HCT116 (cell line): ENCODE measurements at regions not wholly inside any gene's neighbourhood (a gene's known extent, or its start where the extent isn't known, plus 50 kb on each side); places are given as distances from the start of the nearest gene placed in this dataset.

Experiments
- ATAC-seq: fragments of 200-7000 bp; cut with Tn5 transposase; 2 replicates; pipeline ENCODE4 v1.9.1; 2020; ENCODE audit warnings: mild to moderate bottlenecking, moderate library complexity
- BruUV-seq: library from RNA; stranded (reverse); fragments of 400-500 nt; replicated peaks from 2 replicates; lab custom pipeline; 2021; lab: Mats Ljungman, UMichigan
- CTCF ChIA-PET: fragments of 300-600 bp; sonication (Branson Sonifier 250); formaldehyde crosslinking; loops from one replicate; lab custom pipeline; 2021; ENCODE audit warnings: antibody characterized with exemption; lab: Charles Lee
- POLR2A ChIA-PET: fragments of 300-600, 350-600 bp; sonication (Branson Sonifier 250); formaldehyde crosslinking; loops from one replicate; lab custom pipeline; 2021; ENCODE audit warnings: antibody characterized with exemption; lab: Charles Lee
- RAD21 ChIA-PET, 2 experiments: fragments of 300-600 bp; sonication (Branson Sonifier 250); formaldehyde crosslinking; loops; one replicate each; lab custom pipeline; 2023; ENCODE audit warnings: low total read pairs in 2 of 2; ENCODE audit not compliant: uncharacterized antibody in 2 of 2, unreplicated experiment in 2 of 2, low non-redundant PET in 1 of 2; lab: Charles Lee
- DNase-seq: peaks from one replicate; pipeline ENCODE4 v3.0.0-alpha.2; 2010; ENCODE audit warnings: low read depth, low spot score
- H2AFZ ChIP-seq: fragments of 200-600 bp; shearing (Covaris generic), sonication (generic); 2 replicates; pipeline ENCODE4 v1.6.1; 2017; ENCODE audit warnings: low read depth, mixed run types, mixed read lengths, antibody characterized with exemption, low read length; ENCODE audit not compliant: poor library complexity, severe bottlenecking
- H3K27ac ChIP-seq: 2 replicates; pipeline ENCODE4 v1.5.1; 2012; ENCODE audit warnings: low read depth, low read length
- H3K27me3 ChIP-seq: fragments of 200-600 bp; sonication (generic); 2 replicates; pipeline ENCODE4 v1.6.1; 2016; ENCODE audit warnings: mixed run types, low read length, mixed read lengths; ENCODE audit not compliant: insufficient read depth
- H3K36me3 ChIP-seq, 2 experiments: fragments of 200-500 bp in 1 of 2; fragments of 200-600 bp in 1 of 2; sonication (Bioruptor generic) in 1 of 2; sonication (generic) in 1 of 2; 2 replicates each; pipeline versions ENCODE4 v1.5.1 to v1.6.1; 2014 to 2016; ENCODE audit warnings: low read length in 2 of 2, inconsistent platforms in 1 of 2, mixed read lengths in 1 of 2, mixed run types in 1 of 2; ENCODE audit not compliant: insufficient read depth in 2 of 2, control insufficient read depth in 1 of 2
- H3K4me1 ChIP-seq, 2 experiments: fragments of 200-600 bp in 1 of 2; sonication (generic) in 1 of 2; 2 replicates each; pipeline versions ENCODE4 v1.5.1 to v1.6.1; 2012 to 2017; ENCODE audit warnings: low read length in 2 of 2, inconsistent platforms in 1 of 2, mild to moderate bottlenecking in 1 of 2, mixed read lengths in 1 of 2, mixed run types in 1 of 2, moderate library complexity in 1 of 2; ENCODE audit not compliant: insufficient read depth in 2 of 2, control insufficient read depth in 1 of 2
- H3K4me2 ChIP-seq: fragments of 200-600 bp; sonication (generic); 2 replicates; pipeline ENCODE4 v1.6.1; 2017; ENCODE audit warnings: mixed run types, low read length, mixed read lengths
- H3K4me3 ChIP-seq, 2 experiments: fragments of 200-600 bp in 1 of 2; sonication (generic) in 1 of 2; replicated peaks in 1 of 2; 2 replicates each; pipeline ENCODE4 v1.5.1; 2011 to 2016; ENCODE audit warnings: low read length in 2 of 2, control low read depth in 1 of 2, low read depth in 1 of 2, mild to moderate bottlenecking in 1 of 2, mixed read lengths in 1 of 2, mixed run types in 1 of 2
- H3K79me2 ChIP-seq: fragments of 200-600 bp; sonication (generic); 2 replicates; pipeline ENCODE4 v1.6.1; 2017; ENCODE audit warnings: mild to moderate bottlenecking, mixed run types, low read length, moderate library complexity, mixed read lengths; ENCODE audit not compliant: insufficient read depth
- H3K9ac ChIP-seq: fragments of 200-600 bp; sonication (generic); 2 replicates; pipeline ENCODE4 v1.6.1; 2016; ENCODE audit warnings: low read length, mixed read lengths
- H3K9me2 ChIP-seq: fragments of 200-600 bp; sonication (generic), shearing (Covaris generic); 2 replicates; pipeline ENCODE4 v1.6.1; 2017; ENCODE audit warnings: mixed run types, mild to moderate bottlenecking, moderate library complexity; ENCODE audit not compliant: insufficient read depth
- H3K9me3 ChIP-seq, 2 experiments: fragments of 200-500 bp in 1 of 2; fragments of 200-600 bp in 1 of 2; sonication (Bioruptor generic) in 1 of 2; sonication (generic) in 1 of 2; 2 replicates each; pipeline ENCODE4 v1.6.1; 2014 to 2017; ENCODE audit warnings: low read length in 2 of 2, mixed read lengths in 2 of 2, inconsistent platforms in 1 of 2, low read depth in 1 of 2, mild to moderate bottlenecking in 1 of 2, mixed run types in 1 of 2, moderate library complexity in 1 of 2; ENCODE audit not compliant: control insufficient read depth in 1 of 2, insufficient read depth in 1 of 2
- H4K20me1 ChIP-seq: fragments of 200-600 bp; sonication (generic), shearing (Covaris generic); 2 replicates; pipeline ENCODE4 v1.6.1; 2017; ENCODE audit warnings: mixed run types, mild to moderate bottlenecking, moderate library complexity; ENCODE audit not compliant: insufficient read depth
- ELF1 ChIP-seq: IDR thresholded peaks from 2 replicates; pipeline ENCODE4 v1.6.1; 2012; ENCODE audit warnings: low read depth, borderline replicate concordance
- EZH2 ChIP-seq: fragments of 200-600 bp; sonication (generic); IDR thresholded peaks from 2 replicates; pipeline ENCODE4 v1.6.1; 2017; ENCODE audit warnings: antibody characterized with exemption, mixed run types
- MAX ChIP-seq: IDR thresholded peaks from 2 replicates; pipeline ENCODE4 v1.6.1; 2012
- POLR2AphosphoS5 ChIP-seq: IDR thresholded peaks from 2 replicates; pipeline ENCODE4 v1.6.1; 2011; ENCODE audit warnings: mild to moderate bottlenecking, low read depth, low read length, moderate library complexity
- RAD21 ChIP-seq: IDR thresholded peaks from 2 replicates; pipeline ENCODE4 v1.6.1; 2012; ENCODE audit warnings: low read depth, mild to moderate bottlenecking
- SIN3A ChIP-seq: IDR thresholded peaks from 2 replicates; pipeline ENCODE4 v1.6.1; 2012; ENCODE audit warnings: low read depth
- SRF ChIP-seq: IDR thresholded peaks from 2 replicates; pipeline ENCODE4 v1.6.1; 2012; ENCODE audit warnings: low read depth
- ZFX ChIP-seq: fragments of 450-650 bp; IDR thresholded peaks from 2 replicates; pipeline ENCODE4 v1.6.1; 2017
- intact Hi-C: fragments of 100-400 bp; cut with micrococcal nuclease; formaldehyde crosslinking; loops from 2 replicates; pipeline ENCODE4 v1.10.0; 2022
- TF ChIP-seq, protein P1 (sequence below), 3 experiments: fragments of 200-600 bp in 1 of 3; sonication (generic) in 1 of 3; IDR thresholded peaks in 2 of 3; conservative IDR thresholded peaks in 1 of 3; 2 replicates each; pipeline ENCODE4 v1.5.1; 2012 to 2017; ENCODE audit warnings: low read depth in 2 of 3, low read length in 2 of 3, antibody characterized with exemption in 1 of 3, borderline replicate concordance in 1 of 3, control low read depth in 1 of 3, mild to moderate bottlenecking in 1 of 3, mixed read lengths in 1 of 3, mixed run types in 1 of 3, moderate library complexity in 1 of 3; ENCODE audit not compliant: insufficient read depth in 1 of 3

DNA sequence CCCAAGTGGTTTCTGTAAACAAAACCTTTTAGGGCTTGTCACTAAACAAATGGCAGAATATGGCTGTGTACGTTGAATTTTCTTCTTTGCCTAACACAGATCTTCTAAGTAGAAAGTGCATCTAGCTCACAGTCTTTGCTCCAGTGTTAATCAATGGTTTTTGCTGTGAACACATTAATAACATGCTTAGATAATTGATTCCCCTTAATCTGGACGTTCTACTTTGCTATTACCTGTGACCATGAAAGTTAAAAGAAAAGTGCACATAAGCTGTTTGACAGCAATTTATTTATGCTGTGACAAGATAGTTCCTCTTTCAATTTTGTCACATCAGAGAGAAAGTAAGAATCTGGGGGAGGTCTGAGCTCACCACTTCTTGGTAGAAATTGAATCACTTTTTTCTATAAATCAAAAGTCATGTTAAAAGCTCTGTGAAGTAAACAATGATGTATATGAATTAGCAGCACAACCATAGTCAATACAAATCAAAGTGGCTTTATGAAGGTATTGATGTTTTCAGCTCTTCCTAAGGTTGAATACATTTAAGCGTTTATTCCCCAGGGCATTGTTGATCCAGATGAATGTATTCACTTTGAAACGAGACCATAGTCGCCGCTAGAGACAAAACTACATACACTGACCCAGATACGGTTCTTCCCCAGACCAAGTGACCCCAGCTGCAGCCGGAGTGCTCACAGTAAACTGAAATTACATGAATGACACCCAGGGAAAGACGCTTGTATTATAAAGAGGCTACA, 174.6 kb upstream of the ZNF608 start:
- no peak for ATAC-seq
- ChIA-PET POLR2A (no interaction called here), CTCF (no interaction called here)

DNA sequence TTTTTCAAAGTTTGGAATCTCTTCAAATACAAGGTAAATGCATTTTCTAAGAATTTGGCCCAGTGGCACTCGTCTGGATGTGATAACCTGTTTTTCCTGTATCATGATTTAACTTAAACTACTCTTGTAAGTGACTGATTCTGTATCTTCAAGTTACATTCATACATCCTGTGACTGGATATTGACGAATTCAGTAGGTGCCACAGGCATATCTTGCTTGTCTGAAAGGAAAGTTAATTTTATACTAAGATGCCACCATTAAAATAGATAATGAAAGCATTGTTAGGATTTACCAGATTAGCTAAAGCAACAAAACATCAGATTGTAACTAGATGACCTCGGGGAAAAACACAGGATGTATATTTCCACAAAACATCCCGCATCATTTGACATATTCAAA, 175.3 kb upstream of the ZNF608 start:
- no peak overlapping the region for H3K4me2 ChIP-seq
- TF ChIP-seq, protein P1, sequence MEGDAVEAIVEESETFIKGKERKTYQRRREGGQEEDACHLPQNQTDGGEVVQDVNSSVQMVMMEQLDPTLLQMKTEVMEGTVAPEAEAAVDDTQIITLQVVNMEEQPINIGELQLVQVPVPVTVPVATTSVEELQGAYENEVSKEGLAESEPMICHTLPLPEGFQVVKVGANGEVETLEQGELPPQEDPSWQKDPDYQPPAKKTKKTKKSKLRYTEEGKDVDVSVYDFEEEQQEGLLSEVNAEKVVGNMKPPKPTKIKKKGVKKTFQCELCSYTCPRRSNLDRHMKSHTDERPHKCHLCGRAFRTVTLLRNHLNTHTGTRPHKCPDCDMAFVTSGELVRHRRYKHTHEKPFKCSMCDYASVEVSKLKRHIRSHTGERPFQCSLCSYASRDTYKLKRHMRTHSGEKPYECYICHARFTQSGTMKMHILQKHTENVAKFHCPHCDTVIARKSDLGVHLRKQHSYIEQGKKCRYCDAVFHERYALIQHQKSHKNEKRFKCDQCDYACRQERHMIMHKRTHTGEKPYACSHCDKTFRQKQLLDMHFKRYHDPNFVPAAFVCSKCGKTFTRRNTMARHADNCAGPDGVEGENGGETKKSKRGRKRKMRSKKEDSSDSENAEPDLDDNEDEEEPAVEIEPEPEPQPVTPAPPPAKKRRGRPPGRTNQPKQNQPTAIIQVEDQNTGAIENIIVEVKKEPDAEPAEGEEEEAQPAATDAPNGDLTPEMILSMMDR (IDR thresholded peaks at IDR 0.05 in 2 of 3, conservative IDR thresholded peaks at IDR 0.05 in 1 of 3; ENCODE audit: borderline replicate concordance in 1 of 3, insufficient read depth in 1 of 3, low read depth in 2 of 3, low read length in 2 of 3): no peak
- no peak for TF ChIP-seq POLR2AphosphoS5
- TF ChIP-seq, all 23 proteins: peak for 0
- Histone ChIP-seq H3K27ac (no peak overlapping the region), H3K36me3 (no peaks in the 10 kb centered on the region), H3K4me3 (no peak overlapping the region), H4K20me1 (no peaks in the 10 kb centered on the region), H3K4me1 (no peaks in the 10 kb centered on the region), H2AFZ (no peak overlapping the region), H3K9me3 (no peaks in the 10 kb centered on the region), H3K9me2 (no peaks in the 10 kb centered on the region), H3K79me2 (no peaks in the 10 kb centered on the region), H3K9ac (no peak overlapping the region), H3K27me3 (no peaks in the 10 kb centered on the region)
- intact Hi-C loops: no loop called here
- ChIA-PET RAD21 (no interaction called here), POLR2A (no interaction called here), CTCF (no interaction called here)
- ATAC-seq (no peak), DNase-seq (no peak)
- no TSS peak for BruUV-seq

More for the DNA sequence above, 174.6 kb upstream of the ZNF608 start:
- no peaks in the 10 kb centered on the region for H3K9me2 ChIP-seq
- no peaks in the 10 kb centered on the region for H3K27me3 ChIP-seq
- no peaks in the 10 kb centered on the region for H4K20me1 ChIP-seq
- DNase-seq: no peak
- TF ChIP-seq SIN3A (no peak), EZH2 (no peak), RAD21 (no peak), MAX (no peak), SRF (no peak), ELF1 (no peak), ZFX (no peak)
- no peak overlapping the region for H3K4me3 ChIP-seq
- intact Hi-C loops: no loop called here
- no peaks in the 10 kb centered on the region for H3K79me2 ChIP-seq
- H3K4me1 ChIP-seq: no peaks in the 10 kb centered on the region
- H3K4me2 ChIP-seq: no peak overlapping the region
- H3K27ac ChIP-seq: no peak overlapping the region
- H3K9me3 ChIP-seq: no peaks in the 10 kb centered on the region
- RAD21 ChIA-PET: no interaction called here
- no TSS peak for BruUV-seq
- H3K36me3 ChIP-seq: no peaks in the 10 kb centered on the region
- no peak overlapping the region for H2AFZ ChIP-seq
- H3K9ac ChIP-seq: no peak overlapping the region
